ENCODE measurements at regions not wholly inside any gene's neighbourhood (a gene's known extent, or its start where the extent isn't known, plus 50 kb on each side); places are given as distances from the start of the nearest gene placed in this dataset.
"Not testable (repeated sequence)": the region's sequence is repeated elsewhere in the genome, so short reads cannot be mapped to it uniquely, and the experiment has no call there.

DNA sequence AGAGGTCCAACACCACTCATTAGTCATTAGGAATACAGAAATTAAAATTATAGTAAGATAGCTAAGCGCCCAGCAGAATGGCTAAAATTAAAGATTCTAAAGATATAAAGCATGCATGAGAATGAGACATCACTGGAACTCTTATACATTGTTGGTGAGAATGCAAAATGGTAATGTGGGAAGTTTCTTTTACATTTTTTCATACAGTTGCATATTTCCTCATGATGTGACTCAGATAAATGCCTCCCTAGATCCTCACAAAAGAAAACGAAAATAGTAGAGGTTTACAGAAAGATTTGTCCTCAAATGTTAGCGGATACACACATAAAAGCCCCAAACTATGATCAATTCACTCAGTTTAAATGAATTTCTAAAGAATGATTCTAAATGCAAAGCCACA is 633.7 kb upstream of the GJE1 start:
- peak; percentile 17 for DNase-seq (ENCODE audit: low read depth)

DNA sequence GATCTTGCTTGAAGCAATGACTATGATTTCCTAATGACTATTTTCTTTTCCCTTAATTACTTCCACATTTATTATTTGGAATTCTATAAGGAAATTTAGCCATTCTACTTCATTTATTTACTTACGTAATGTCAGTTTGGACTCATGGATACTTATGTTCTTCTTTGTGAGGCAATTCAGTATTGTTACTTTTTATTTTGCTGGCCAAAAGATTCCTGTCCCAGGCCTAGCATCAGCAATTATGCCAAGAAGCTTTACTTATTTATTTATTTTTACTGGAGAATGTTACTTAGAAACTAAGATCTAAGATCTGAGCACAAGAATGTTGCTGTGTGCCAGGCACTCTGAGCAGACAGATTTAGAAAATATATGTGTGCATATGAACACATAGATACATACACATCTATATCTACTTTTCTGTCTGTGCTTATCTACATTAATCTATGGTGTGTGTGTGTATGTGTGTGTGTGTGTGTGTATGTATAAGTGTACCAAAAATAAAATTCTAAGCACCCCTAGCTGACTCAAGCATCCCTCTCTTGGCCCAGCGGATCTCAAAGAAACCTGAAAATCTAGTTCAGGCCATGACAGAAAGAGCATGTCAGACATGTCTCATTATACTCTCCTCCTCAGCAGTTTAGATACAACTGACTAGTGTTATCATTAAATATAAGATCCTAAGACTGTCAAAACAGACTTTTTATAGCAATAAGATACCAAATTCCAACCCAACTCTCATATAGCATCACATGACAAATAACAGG is 640.0 kb upstream of the GJE1 start:
- no peak for DNase-seq (ENCODE audit: low read depth)

DNA sequence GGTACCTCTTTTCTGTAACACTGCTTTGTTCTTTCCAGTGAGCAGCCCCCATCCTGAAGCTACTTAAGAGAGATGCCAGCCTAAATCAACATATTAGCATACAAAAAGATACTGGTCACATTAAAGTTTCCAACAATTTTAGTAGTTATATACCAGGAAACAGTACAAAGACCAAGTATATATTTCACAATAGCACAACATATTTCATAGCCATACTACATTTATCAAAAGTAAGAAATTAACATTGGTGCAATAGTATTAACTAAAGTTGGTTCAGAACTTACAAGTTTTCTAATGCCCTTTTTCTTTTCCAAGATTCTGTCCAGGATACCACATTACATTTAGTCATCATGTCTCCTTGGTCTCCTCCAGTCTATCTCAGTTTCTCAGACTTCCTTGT is 641.0 kb upstream of the GJE1 start:
- DNase-seq (ENCODE audit: low read depth) = no peak

- no peak for DNase-seq (ENCODE audit: low read depth)
Observed at GRCh38 chr6:141490982-141491381, 641.7 kb upstream of the GJE1 start.

- DNase-seq (ENCODE audit: low read depth) = peak; percentile 49
Observed at GRCh38 chr6:141488488-141488887, 644.2 kb upstream of the GJE1 start.

DNA sequence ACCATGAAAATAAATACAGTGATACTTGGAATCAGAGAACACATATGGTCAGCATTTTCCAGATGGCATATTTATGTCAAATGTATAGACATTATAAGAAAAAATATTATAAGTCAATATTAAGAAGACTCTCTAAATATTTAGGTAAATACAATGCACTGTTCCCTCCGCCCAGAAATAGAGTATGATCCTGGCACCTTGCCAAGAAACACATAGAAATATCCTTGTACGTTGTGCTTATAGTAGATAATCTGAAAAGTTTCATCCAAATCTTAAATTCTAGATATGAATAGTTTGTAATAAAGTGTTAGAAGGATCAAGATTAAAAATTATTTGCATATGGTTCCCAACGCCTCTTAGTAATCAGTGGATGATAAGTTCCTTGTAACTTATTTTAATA is 645.8 kb upstream of the GJE1 start:
- DNase-seq (ENCODE audit: low read depth) = no peak

DNA sequence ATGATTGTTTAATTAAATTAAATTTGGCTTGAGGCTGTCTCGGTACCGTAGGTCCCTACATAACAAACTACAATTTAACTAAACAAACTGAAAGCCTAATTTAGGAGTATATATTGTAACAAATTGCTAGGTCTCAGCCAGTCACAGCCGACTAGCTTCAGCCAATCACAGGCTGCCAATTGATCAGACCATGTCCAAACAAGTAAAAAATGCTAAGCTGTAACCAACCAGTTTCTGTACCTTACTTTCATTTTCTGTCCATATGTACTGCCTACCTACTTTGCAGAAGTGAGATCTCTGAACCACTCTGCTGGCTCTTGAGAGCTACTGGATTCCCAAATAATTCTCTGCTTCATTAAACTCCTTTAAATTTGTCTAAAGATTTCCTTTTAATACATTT is 648.0 kb upstream of the GJE1 start:
- no peak for DNase-seq (ENCODE audit: low read depth)

GRCh38 chr6:141483598-141484061 is 649.1 kb upstream of the GJE1 start:
- DNase-seq (ENCODE audit: low read depth) = peak; percentile 89

DNA sequence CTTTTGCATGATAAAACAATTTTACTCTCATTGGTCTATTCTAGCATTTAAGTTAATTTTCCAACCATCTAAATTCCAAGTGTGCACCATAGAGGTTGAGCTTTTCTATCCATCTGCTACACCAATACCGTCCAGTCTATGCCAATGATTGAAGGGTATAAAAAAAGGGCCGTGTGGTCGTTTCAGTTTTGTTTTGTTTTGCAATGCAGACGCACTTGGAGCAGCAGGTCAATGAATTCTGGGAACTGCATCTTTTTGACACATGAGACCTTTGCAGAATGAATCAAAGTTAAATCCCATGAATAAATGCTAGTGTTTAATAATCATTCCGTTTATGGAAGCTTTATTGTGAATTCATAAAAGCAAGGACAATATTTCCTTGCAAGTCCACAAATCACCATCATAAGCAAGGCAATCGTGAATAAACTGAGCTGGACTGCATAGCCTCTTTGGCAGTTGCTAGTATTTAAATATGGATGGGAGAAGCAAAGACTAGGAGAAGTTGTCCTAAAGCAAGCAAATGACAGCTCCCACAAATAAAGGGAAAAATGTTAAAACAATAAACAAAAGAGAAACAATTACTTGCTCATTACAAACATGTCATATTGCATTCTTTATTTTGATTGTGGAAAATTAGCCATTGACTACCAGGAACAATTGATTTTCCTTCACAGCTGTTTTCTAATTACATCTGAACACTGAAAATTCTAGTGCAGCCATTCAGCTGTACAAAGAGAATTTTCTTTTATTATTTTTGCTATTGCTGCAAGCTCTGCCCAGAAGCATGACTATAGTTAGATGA is 649.7 kb upstream of the GJE1 start:
- peak; percentile 10 for DNase-seq (ENCODE audit: low read depth)

GRCh38 chr6:141475259-141475658 is 657.5 kb upstream of the GJE1 start:
- DNase-seq (ENCODE audit: low read depth) = peak; percentile 46

GRCh38 chr6:141472162-141472928 is 660.4 kb upstream of the GJE1 start:
- no peak for DNase-seq (ENCODE audit: low read depth)

DNA sequence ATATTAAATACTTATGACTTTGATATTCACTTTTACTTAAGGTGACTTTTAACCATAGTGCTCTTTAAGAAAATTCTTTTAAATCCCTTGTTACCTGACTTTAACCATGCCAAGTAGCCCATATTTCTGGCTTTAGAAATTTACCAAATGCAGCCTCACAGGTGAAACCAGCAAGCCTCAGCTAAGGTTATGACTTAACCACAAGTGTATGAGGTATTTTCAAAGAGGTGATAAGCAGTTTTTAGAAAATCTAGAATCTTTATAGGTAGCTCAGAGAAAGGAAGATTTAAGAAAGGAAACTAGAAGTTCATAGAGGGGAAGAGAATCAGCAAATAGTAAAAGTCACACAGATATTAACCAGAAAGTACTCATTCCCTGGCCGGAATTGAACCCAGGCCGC is 661.9 kb upstream of the GJE1 start:
- no peak for DNase-seq (ENCODE audit: low read depth)

- DNase-seq (ENCODE audit: low read depth) = no peak
Observed at GRCh38 chr6:141467881-141468280, 664.8 kb upstream of the GJE1 start.

DNA sequence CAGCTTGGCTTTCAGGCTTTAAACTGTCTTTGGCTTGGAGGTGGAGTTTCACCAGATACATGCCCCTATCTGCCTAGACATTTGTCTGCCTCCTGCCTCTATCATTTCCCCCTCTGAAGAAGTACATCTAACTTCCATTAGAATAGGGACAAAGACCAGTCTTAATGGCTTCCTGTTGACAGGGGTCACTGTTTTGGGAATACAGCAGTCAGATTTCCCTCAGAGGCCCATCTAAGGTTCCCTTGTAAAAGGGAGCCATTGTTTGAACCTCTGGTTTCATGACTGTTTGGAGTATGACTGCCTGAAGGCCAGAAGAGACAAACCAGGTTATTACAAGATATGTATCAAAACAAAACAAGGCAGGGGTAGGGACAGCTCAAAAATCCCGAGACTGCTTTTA is 665.7 kb upstream of the GJE1 start:
- no peak for DNase-seq (ENCODE audit: low read depth)

GRCh38 chr6:141464896-141465295 is 667.8 kb upstream of the GJE1 start:
- no peak for DNase-seq (ENCODE audit: low read depth)

GRCh38 chr6:141464490-141464889 is 668.2 kb upstream of the GJE1 start:
- peak; percentile 25 for DNase-seq (ENCODE audit: low read depth)

DNA sequence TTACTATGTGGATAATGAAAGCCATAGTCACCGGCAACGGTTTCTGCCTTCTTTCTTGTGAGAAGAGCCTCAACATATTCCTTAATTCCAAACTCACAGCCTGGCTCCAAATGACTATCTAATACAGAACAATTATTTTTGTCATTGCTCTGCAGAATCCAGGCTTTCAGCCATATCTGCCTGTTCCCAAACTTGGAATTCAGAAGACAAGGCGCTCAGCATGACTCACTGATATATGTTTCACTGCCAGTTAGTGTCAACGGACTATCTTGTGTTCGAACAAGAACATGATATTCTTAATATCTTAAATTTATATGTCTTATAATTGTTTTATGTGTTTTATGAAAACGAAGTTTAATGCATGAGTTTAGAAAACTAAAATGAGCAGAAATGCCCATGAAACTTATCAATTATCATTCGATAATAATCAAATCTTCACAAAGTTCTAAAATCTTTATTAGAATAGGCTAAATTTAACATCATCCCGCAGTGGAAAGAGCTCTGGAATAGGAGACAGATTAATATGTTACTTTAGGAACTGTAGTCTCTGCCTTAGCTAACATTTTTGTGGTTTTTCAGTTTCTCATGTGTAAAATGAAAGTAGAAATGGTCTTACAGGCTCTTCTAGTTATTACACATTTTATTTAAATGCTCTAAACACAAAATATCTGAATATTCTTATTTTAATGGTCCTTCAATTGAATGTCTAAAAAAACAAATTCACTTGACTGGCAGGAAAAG is 669.3 kb upstream of the GJE1 start:
- peak; percentile 40 for DNase-seq (ENCODE audit: low read depth)

- peak; percentile 17 for DNase-seq (ENCODE audit: low read depth)
Observed at GRCh38 chr6:141460743-141461484, 671.8 kb upstream of the GJE1 start.

DNA sequence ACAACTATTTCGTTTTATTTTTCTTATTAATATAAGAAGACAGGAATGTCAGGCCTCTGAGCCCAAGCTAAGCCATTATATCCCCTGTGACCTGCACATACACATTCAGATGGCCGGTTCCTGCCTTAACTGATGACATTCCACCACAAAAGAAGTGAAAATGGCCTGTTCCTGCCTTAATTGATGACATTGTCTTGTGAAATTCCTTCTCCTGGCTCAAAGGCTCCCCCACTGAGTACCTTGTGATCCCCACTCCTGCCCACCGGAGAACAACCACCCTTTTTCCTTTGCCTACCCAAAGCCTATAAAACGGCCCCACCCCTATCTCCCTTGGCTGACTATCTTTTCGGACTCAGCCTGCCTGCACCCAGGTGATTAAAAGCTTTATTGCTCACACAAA is 672.5 kb upstream of the GJE1 start:
- DNase-seq (ENCODE audit: low read depth) = not testable (repeated sequence)

- DNase-seq (ENCODE audit: low read depth) = not testable (repeated sequence)
Observed at GRCh38 chr6:141457984-141458383, 674.7 kb upstream of the GJE1 start.

GRCh38 chr6:141452354-141452686 is 680.4 kb upstream of the GJE1 start:
- no peak for DNase-seq (ENCODE audit: low read depth)
